Retinal pigment epithelial cell (primary cell): ENCODE measurements at regions not wholly inside any gene's neighbourhood (a gene's known extent, or its start where the extent isn't known, plus 50 kb on each side); places are given as distances from the start of the nearest gene placed in this dataset.

ENCODE experiments used
- DNase-seq: peaks from one replicate; pipeline ENCODE4 v3.0.0-alpha.2; 2010; ENCODE audit warnings: low read depth
- H3K4me3 ChIP-seq: 2 replicates; pipeline ENCODE4 v1.5.1; 2011; ENCODE audit warnings: mild to moderate bottlenecking, low read length, control low read depth, moderate library complexity
- TF ChIP-seq, protein P1 (sequence below): conservative IDR thresholded peaks from 2 replicates; pipeline ENCODE4 v1.5.1; 2011; ENCODE audit warnings: low read depth, low read length, control low read depth, inconsistent platforms

DNA sequence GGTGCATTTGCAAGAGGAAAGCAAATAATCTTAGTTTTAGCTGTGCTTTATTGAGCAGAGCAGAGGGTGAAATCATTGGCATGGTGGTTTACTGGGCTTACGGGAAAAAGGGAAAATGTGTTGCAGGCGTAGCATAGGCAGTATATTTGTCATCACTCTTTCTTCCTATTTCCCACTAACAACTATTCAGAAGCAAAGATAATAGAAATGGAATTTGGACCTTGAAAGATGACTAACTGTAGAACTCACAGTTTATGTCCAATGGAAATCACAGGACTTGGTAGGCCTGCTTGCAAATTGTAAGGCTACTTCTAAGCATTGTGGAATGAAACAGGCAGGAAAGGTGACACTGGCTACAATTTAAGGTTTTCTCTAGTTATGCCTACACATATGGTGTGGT lies 611.9 kb upstream of the MAN1A1 start:
- DNase-seq: no peak
- TF ChIP-seq, protein P1, sequence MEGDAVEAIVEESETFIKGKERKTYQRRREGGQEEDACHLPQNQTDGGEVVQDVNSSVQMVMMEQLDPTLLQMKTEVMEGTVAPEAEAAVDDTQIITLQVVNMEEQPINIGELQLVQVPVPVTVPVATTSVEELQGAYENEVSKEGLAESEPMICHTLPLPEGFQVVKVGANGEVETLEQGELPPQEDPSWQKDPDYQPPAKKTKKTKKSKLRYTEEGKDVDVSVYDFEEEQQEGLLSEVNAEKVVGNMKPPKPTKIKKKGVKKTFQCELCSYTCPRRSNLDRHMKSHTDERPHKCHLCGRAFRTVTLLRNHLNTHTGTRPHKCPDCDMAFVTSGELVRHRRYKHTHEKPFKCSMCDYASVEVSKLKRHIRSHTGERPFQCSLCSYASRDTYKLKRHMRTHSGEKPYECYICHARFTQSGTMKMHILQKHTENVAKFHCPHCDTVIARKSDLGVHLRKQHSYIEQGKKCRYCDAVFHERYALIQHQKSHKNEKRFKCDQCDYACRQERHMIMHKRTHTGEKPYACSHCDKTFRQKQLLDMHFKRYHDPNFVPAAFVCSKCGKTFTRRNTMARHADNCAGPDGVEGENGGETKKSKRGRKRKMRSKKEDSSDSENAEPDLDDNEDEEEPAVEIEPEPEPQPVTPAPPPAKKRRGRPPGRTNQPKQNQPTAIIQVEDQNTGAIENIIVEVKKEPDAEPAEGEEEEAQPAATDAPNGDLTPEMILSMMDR: no peak
- H3K4me3 ChIP-seq: no peak overlapping the region

DNA sequence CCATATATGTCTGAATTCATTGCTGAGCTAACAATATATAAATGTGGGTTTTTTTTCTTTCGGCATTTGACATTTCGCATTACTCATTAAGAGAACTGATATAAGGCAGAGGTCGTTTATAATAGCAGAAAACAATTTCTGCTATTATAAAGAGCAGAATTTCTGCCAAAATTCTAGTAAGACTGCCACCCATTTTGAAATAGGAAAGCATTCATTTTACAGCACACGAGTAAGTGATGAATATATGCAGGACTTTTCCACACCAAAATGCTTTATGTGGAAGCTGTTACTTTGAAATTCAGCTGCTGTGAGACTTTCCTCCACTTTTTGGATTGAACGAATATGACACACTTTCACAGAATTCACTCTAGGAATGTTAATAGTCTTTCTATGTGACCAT lies 610.9 kb upstream of the MAN1A1 start:
- TF ChIP-seq, protein P1: no peak
- DNase-seq: no peak
- H3K4me3 ChIP-seq: no peak overlapping the region

DNA sequence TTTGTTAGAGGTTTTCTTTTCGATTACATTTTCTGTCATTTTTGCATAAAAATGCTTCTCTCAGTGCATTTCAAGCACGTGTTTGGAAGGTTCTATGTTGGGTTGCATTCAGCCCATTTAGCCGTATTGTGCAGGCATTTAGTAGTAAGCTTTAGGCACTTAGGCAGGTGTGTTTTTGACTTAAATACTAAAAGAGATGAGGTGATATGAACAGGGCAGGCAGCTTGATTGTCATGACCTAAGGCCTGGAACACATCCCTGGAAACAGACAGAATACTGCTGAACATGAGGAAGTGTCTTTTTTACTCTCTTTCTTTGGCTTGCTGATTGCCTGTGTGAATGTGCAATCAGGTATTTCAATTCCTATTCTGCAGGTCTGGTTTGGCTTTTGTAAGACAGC lies 610.5 kb upstream of the MAN1A1 start:
- TF ChIP-seq, protein P1: no peak
- DNase-seq: no peak

DNA sequence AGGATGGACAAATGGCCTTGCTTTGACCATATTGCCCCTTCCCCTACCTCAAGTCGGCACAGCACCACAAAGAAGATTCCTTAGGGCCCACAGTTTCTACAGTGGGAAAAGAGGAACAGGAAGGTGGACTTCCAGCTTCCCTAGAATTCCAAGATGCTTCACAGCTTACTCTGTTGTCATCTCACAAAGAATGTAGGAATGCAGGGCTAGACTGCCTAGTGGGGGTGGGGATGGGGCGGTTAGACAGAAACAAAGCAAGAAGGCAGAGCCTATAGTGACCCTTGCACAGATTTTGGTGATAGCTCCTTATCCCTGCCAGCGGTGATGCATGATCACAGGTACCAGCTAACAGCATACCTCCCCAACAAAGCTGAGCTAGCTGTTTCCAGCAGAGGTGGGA lies 607.6 kb upstream of the MAN1A1 start:
- TF ChIP-seq, protein P1: no peak
- no peak for DNase-seq
- H3K4me3 ChIP-seq: no peak overlapping the region

More for the DNA sequence above, 610.5 kb upstream of the MAN1A1 start:
- no peak overlapping the region for H3K4me3 ChIP-seq

DNA sequence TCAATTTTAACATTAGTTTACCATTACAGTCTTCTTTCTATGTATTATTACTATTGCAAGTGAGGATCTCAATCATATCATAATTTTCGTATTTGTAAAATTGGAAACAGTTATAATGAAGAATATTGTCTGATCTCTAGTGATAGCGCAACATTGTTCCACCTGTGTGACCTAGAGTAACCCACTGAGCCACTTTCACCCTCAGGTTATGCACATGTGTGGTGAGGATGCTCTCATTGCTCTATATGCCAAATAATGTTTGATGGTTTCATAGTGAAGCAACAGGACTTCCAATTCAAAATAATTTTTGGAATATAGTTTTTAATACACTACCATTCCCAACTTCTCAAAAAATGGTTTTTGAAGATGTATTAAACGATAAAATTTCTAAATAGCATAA lies 603.1 kb upstream of the MAN1A1 start:
- H3K4me3 ChIP-seq: no peak overlapping the region
- DNase-seq: no peak
- TF ChIP-seq, protein P1: no peak

DNA sequence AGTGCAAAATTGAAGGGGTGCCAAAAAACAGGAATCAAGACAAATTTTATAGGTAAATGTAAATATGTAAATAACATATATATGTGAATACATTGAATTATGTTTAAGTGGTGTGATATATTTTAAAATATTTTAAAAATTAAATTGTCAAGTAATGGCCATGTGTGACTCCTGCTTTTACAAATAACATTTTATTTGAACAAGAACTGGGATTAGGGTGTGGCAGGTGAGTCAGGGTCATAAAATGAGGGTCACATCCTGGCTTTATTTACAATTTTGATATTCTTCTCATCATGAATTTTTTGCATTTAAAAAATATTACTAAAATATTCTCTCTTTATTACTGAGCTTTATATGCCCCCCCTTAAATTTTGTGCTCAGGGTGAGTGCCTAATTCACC lies 601.1 kb upstream of the MAN1A1 start:
- DNase-seq: no peak
- no peak overlapping the region for H3K4me3 ChIP-seq
- TF ChIP-seq, protein P1: no peak

DNA sequence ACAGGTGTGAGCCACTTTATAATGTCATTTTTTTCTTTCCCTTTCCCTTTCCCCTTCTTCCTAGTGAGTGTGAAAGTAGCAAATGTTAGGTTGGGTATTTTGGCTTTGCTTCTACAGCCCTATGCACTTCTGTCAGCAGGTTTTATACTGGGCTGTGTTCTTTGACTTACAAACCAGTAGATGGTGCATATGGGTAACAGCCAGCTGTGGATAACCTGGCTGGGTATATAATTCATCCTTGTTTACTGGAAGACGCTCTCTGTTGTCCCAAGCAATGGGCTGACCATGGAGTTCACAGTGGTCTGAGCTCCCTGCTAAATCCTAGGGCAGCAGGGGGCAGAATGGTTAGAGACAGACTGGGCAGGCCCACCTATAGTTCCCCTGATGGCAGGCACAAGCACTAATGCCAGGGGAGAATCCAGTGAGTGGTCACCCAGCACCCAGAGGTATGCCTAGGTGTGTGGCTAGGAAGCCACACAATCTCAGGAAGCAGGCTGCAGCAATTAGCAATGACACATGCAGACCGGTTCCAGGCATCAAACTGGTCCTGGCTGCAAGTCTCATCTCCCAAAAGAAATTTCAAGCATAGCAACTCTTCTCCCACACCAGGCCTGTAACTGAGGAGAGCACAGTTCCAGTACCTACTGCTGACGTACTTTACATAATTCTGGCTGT lies 592.7 kb upstream of the MAN1A1 start:
- no peak overlapping the region for H3K4me3 ChIP-seq
- TF ChIP-seq, protein P1: no peak
- DNase-seq: no peak
